SK-N-SH (cell line): ENCODE measurements at regions not wholly inside any gene's neighbourhood (a gene's known extent, or its start where the extent isn't known, plus 50 kb on each side); places are given as distances from the start of the nearest gene placed in this dataset.

Experiments used
- CTCF ChIA-PET: fragments of 300-600, 350-600 bp; formaldehyde crosslinking; extraction: SDS; loops from one replicate; lab custom pipeline; 2021; lab: Yijun Ruan, JAX
- POLR2A ChIA-PET: fragments of 350-600 bp; sonication (Branson Sonifier 250); formaldehyde crosslinking; extraction: SDS; loops from one replicate; lab custom pipeline; 2020; ENCODE audit warnings: antibody characterized with exemption, inconsistent platforms; lab: Yijun Ruan, JAX
- DNase-seq: peaks from one replicate; pipeline ENCODE4 v3.0.0; 2012
- H2AFZ ChIP-seq: fragments of 200-600 bp; sonication (generic); 2 replicates; pipeline ENCODE4 v1.8.1; 2016; ENCODE audit warnings: antibody characterized with exemption, mild to moderate bottlenecking, low read depth
- H3F3A ChIP-seq: fragments of 200-600 bp; sonication (generic); replicated peaks from 2 replicates; pipeline ENCODE3; 2016; ENCODE audit warnings: antibody characterized with exemption, mild to moderate bottlenecking; ENCODE audit not compliant: insufficient read depth
- H3K27ac ChIP-seq, 2 experiments: fragments of 200-500 bp in 1 of 2; fragments of 200-600 bp in 1 of 2; sonication (Bioruptor generic) in 1 of 2; sonication (generic), shearing (Covaris generic) in 1 of 2; 2 replicates each; pipeline versions ENCODE4 v1.5.1 to v1.6.1; 2014 to 2016; ENCODE audit warnings: low read depth in 2 of 2, inconsistent platforms in 1 of 2, low read length in 1 of 2, mild to moderate bottlenecking in 1 of 2, mixed read lengths in 1 of 2
- H3K27me3 ChIP-seq: fragments of 200-600 bp; sonication (generic), shearing (Covaris generic); 2 replicates; pipeline ENCODE4 v1.6.1; 2016; ENCODE audit warnings: mixed run types; ENCODE audit not compliant: insufficient read depth
- H3K36me3 ChIP-seq, 2 experiments: fragments of 200-500 bp in 1 of 2; fragments of 200-600 bp in 1 of 2; sonication (Bioruptor generic) in 1 of 2; sonication (generic) in 1 of 2; replicated peaks in 1 of 2; 2 replicates each; pipeline versions ENCODE3 to v1.5.1; 2014 to 2016; ENCODE audit warnings: low read length in 1 of 2, mild to moderate bottlenecking in 1 of 2; ENCODE audit not compliant: insufficient read depth in 2 of 2, control insufficient read depth in 1 of 2
- H3K4me1 ChIP-seq, 2 experiments: fragments of 200-500 bp in 1 of 2; fragments of 200-600 bp in 1 of 2; sonication (Bioruptor generic) in 1 of 2; sonication (generic), shearing (Covaris generic) in 1 of 2; 2 replicates each; pipeline versions ENCODE4 v1.5.1 to v1.6.1; 2014 to 2016; ENCODE audit warnings: low read depth in 1 of 2, low read length in 1 of 2, mixed run types in 1 of 2; ENCODE audit not compliant: insufficient read depth in 2 of 2, control insufficient read depth in 1 of 2
- H3K4me2 ChIP-seq: fragments of 200-600 bp; sonication (generic), shearing (Covaris generic); 2 replicates; pipeline ENCODE4 v1.6.1; 2017; ENCODE audit warnings: mixed run types
- H3K4me3 ChIP-seq, 2 experiments: fragments of 200-500 bp in 1 of 2; fragments of 200-600 bp in 1 of 2; sonication (Bioruptor generic) in 1 of 2; sonication (generic), shearing (Covaris generic) in 1 of 2; 2 replicates each; pipeline versions ENCODE4 v1.5.1 to v1.8.1; 2014 to 2016; ENCODE audit warnings: low read depth in 2 of 2, inconsistent platforms in 1 of 2, low read length in 1 of 2, mild to moderate bottlenecking in 1 of 2, mixed read lengths in 1 of 2, moderate library complexity in 1 of 2
- H3K79me2 ChIP-seq: fragments of 200-600 bp; sonication (generic); 2 replicates; pipeline ENCODE4 v1.8.1; 2017; ENCODE audit warnings: mild to moderate bottlenecking; ENCODE audit not compliant: insufficient read depth
- H3K9ac ChIP-seq: fragments of 200-600 bp; sonication (generic); 2 replicates; pipeline ENCODE4 v1.6.1; 2017; ENCODE audit warnings: mixed run types
- H3K9me2 ChIP-seq: fragments of 200-600 bp; sonication (generic); 2 replicates; pipeline ENCODE4 v1.6.1; 2017; ENCODE audit warnings: mixed run types
- H3K9me3 ChIP-seq: fragments of 200-600 bp; sonication (generic); 2 replicates; pipeline ENCODE4 v1.6.1; 2017; ENCODE audit warnings: mixed run types, mild to moderate bottlenecking, moderate library complexity
- H4K20me1 ChIP-seq: fragments of 200-600 bp; sonication (generic); 2 replicates; pipeline ENCODE4 v1.6.1; 2017; ENCODE audit warnings: mild to moderate bottlenecking, mixed run types; ENCODE audit not compliant: insufficient read depth
- CHD2 ChIP-seq: fragments of 150-350 bp; IDR thresholded peaks from 2 replicates; pipeline ENCODE4 v1.6.1; 2018; ENCODE audit warnings: low read length; ENCODE audit not compliant: partially characterized antibody
- EP300 ChIP-seq, 2 experiments: IDR thresholded peaks; 2 replicates each; pipeline versions ENCODE4 v1.4.0 to v1.6.1; 2012; ENCODE audit warnings: borderline replicate concordance in 1 of 2, low read depth in 1 of 2, low read length in 1 of 2
- FOSL2 ChIP-seq: IDR thresholded peaks from 2 replicates; pipeline ENCODE4 v1.4.0; 2012; ENCODE audit warnings: low read depth, mild to moderate bottlenecking, moderate library complexity, borderline replicate concordance
- FOXJ3 ChIP-seq: sonication (generic); formaldehyde crosslinking; IDR thresholded peaks from 2 replicates; pipeline ENCODE4 v1.5.1; 2020; ENCODE audit warnings: mild to moderate bottlenecking, missing genetic modification reagents
- IRF3 ChIP-seq: fragments of 150-350 bp; IDR thresholded peaks from 2 replicates; pipeline ENCODE4 v1.6.1; 2016; ENCODE audit warnings: mild to moderate bottlenecking, low read depth, low read length
- JUND ChIP-seq: IDR thresholded peaks from 2 replicates; pipeline ENCODE4 v1.4.0; 2012
- NFIC ChIP-seq: IDR thresholded peaks from 2 replicates; pipeline ENCODE4 v1.4.0; 2012; ENCODE audit warnings: borderline replicate concordance
- NRF1 ChIP-seq: IDR thresholded peaks from 2 replicates; pipeline ENCODE4 v1.6.1; 2012; ENCODE audit warnings: low read depth, mild to moderate bottlenecking, low read length
- RAD21 ChIP-seq: IDR thresholded peaks from 2 replicates; pipeline ENCODE4 v1.6.1; 2012; ENCODE audit warnings: mild to moderate bottlenecking, low read length
- RCOR1 ChIP-seq: fragments of 150-350 bp; IDR thresholded peaks from 2 replicates; pipeline ENCODE4 v1.6.1; 2017; ENCODE audit warnings: antibody characterized with exemption, low read length
- SIN3A ChIP-seq: IDR thresholded peaks from 2 replicates; pipeline ENCODE4 v1.6.1; 2012; ENCODE audit warnings: low read depth, mild to moderate bottlenecking, low read length, moderate library complexity, borderline replicate concordance
- SMC3 ChIP-seq: IDR thresholded peaks from 2 replicates; pipeline ENCODE4 v1.6.1; 2012; ENCODE audit warnings: low read depth, low read length, improper control_type of control experiment
- USF1 ChIP-seq: IDR thresholded peaks from 2 replicates; pipeline ENCODE4 v1.4.0; 2012; ENCODE audit warnings: low read depth, borderline replicate concordance
- USF2 ChIP-seq: fragments of 150-350 bp; IDR thresholded peaks from 2 replicates; pipeline ENCODE4 v1.6.1; 2017; ENCODE audit warnings: antibody characterized with exemption, low read length, low read depth, borderline replicate concordance
- WGBS: methylation state at CpG from one replicate; pipeline ENCODE4 v1.1.6; 2017; ENCODE audit warnings: low lambda C conversion rate; 5-methylcytosine and 5-hydroxymethylcytosine counted together

GRCh38 chr5:165594693-165595092 lies 2089.3 kb downstream of the MAT2B start:
- Histone ChIP-seq H2AFZ (no peak overlapping the region), H3K9me3 (0 out of 2 replicates have a peak, but pooled peaks cover 5% of the 10 kb centered on the region), H3K36me3 (no peaks in the 10 kb centered on the region), H3K4me1 (no peaks in the 10 kb centered on the region), H3K4me2 (no peak overlapping the region), H3K9me2 (no peaks in the 10 kb centered on the region), H3K79me2 (no peaks in the 10 kb centered on the region), H4K20me1 (no peaks in the 10 kb centered on the region), H3K27me3 (no peaks in the 10 kb centered on the region), H3K9ac (no peak overlapping the region), H3K27ac (no peak overlapping the region), H3K4me3 (no peak overlapping the region), H3F3A (no peaks in the 10 kb centered on the region)
- DNase-seq = no peak
- WGBS = 13% methylated on average over 1 of the region's 1 CpG
- CTCF ChIA-PET = no interaction called here
- TF ChIP-seq IRF3 (no peak), RAD21 (no peak), USF1 (no peak), FOXJ3 (CRISPR knock-in tag) (no peak), USF2 (no peak), NFIC (no peak), CHD2 (no peak), RCOR1 (no peak)
- POLR2A ChIA-PET = no interaction called here

GRCh38 chr5:165602529-165602928 lies 2097.1 kb downstream of the MAT2B start:
- WGBS = 25% methylated on average over 8 of the region's 8 CpGs
- Histone ChIP-seq H3K4me3 (no peak overlapping the region), H4K20me1 (no peaks in the 10 kb centered on the region), H3K9ac (no peak overlapping the region), H3K9me2 (no peaks in the 10 kb centered on the region), H3K4me2 (no peak overlapping the region), H2AFZ (no peak overlapping the region), H3K36me3 (no peaks in the 10 kb centered on the region), H3K4me1 (no peaks in the 10 kb centered on the region), H3K9me3 (no peaks in the 10 kb centered on the region), H3K27ac (no peak overlapping the region), H3K79me2 (no peaks in the 10 kb centered on the region)
- POLR2A ChIA-PET = no interaction called here
- TF ChIP-seq SIN3A (no peak), JUND (no peak), NRF1 (no peak), FOSL2 (no peak), EP300 (IDR thresholded peaks at IDR 0.05; ENCODE audit: borderline replicate concordance in 1 of 2, low read depth in 1 of 2, low read length in 1 of 2) (no peak), SMC3 (no peak)
- TF ChIP-seq, all 33 proteins: peak for 0
- no peak for DNase-seq
- Histone ChIP-seq H3K27me3 (no peaks in the 10 kb centered on the region), H3F3A (no peaks in the 10 kb centered on the region)
- CTCF ChIA-PET = no interaction called here
